Fibroblast of the aortic adventitia (primary cell): ENCODE measurements at regions not wholly inside any gene's neighbourhood (a gene's known extent, or its start where the extent isn't known, plus 50 kb on each side); places are given as distances from the start of the nearest gene placed in this dataset.
A peak's percentile ranks its signal among the peaks of the same experiment; 100 is the strongest.

Source experiments
- DNase-seq: peaks from one replicate; pipeline ENCODE4 v3.0.0-alpha.2; 2010; ENCODE audit warnings: low read depth
- H3K4me3 ChIP-seq: 2 replicates; pipeline ENCODE4 v1.5.1; 2011; ENCODE audit warnings: low read depth, mild to moderate bottlenecking, control low read depth, low read length, moderate library complexity
- TF ChIP-seq, protein P1 (sequence below): IDR thresholded peaks from 2 replicates; pipeline ENCODE4 v1.5.1; 2011; ENCODE audit warnings: mild to moderate bottlenecking, low read length, control low read depth, inconsistent platforms; ENCODE audit not compliant: insufficient read depth

DNA sequence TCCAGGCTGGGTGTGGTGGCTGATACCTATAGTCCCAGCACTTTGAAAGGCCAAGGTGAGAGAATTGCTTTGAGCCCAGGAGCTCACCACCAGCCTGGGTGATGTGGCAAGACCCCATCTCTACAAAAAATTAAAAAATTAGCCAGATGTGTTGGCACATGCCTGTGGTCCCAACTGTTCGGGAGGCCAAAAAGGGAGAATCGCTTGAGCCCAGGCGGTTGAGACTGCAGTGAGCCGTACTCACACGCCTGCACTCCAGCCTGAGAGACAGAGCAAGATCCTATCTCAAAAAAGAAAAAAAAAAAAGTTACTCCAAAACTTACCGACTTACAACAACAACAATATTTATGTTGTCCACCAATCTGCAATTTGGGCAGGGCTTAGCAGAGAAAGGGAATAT is 178.0 kb upstream of the FN1 start:
- TF ChIP-seq, protein P1, sequence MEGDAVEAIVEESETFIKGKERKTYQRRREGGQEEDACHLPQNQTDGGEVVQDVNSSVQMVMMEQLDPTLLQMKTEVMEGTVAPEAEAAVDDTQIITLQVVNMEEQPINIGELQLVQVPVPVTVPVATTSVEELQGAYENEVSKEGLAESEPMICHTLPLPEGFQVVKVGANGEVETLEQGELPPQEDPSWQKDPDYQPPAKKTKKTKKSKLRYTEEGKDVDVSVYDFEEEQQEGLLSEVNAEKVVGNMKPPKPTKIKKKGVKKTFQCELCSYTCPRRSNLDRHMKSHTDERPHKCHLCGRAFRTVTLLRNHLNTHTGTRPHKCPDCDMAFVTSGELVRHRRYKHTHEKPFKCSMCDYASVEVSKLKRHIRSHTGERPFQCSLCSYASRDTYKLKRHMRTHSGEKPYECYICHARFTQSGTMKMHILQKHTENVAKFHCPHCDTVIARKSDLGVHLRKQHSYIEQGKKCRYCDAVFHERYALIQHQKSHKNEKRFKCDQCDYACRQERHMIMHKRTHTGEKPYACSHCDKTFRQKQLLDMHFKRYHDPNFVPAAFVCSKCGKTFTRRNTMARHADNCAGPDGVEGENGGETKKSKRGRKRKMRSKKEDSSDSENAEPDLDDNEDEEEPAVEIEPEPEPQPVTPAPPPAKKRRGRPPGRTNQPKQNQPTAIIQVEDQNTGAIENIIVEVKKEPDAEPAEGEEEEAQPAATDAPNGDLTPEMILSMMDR: no peak
- no peak for DNase-seq
- H3K4me3 ChIP-seq: no peak overlapping the region

DNA sequence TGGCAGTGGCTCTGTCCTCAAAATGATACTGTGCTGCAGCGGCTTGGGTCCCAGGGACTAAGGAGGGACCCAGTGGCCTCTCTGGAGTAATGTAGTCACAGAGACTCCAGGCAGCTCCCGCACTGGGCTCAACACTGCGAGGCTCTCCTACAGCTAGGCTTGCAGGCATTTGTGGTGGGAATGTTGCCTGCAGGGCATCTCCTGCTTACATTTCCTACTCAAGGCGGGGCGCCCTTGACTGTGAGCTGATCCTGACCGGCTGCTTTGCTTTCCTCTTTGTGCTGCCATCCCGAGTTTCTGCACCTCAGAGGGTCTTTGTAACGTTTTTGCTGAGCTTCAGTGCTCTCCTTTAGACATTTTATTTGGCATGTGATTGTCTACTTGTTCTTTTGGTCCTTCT is 177.4 kb upstream of the FN1 start:
- DNase-seq: no peak
- no peak overlapping the region for H3K4me3 ChIP-seq
- TF ChIP-seq, protein P1: no peak

DNA sequence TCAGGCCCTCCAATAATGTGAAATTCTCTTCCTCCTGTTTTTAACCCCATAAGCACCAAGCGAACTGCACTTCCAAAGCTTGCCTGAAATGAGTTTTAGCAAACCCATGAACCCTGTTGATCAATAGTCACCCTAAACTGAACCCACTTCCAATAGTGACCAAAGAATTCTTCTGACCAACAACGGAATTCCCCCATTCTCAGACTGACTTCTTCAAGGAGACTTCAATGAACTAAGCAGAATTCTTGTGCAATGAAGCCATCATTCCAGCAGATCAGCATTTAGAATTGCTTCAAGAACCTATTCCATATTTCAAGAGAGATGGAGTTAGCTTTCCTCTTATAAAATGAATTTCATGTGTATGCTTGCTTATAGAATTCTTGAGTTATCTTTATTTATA is 176.9 kb upstream of the FN1 start:
- no peak overlapping the region for H3K4me3 ChIP-seq
- TF ChIP-seq, protein P1: no peak
- peak; percentile 79 for DNase-seq

DNA sequence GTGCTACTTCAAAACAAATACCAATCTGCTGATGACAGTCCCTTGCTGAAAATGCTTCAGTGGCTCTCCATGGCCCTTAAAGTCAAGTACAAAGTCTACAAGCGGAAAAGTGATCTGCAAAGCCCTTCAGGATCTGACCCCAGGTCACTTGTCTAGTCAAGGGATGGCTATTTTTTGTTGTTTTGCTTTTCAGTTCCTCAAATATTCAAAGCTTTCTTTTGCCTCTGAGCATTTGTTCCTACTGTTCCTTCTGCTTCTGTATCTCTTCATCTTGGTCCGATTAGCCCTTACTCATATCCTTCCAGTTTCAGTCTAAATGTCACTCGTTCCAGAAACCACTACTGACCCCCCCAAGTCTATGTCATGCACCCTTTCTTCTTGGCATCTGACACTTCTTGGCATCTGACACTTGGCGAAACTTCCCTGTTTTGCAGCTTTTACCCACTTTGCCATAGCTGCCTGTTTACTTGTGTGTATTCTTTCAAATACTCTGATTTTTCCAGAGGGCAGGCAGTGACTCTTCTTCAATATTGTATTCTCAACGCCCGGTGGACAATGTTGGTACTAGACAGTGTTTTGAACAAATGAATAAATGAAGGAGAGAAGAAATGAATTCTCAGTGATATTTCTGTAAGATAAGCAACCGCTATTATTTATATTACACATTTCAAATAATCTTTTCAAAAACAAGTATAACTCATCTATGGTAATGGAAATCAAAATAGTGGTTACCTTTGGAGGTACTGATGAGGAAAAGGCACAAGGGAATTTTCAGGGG is 175.9 kb upstream of the FN1 start:
- TF ChIP-seq, protein P1: no peak
- no peak for DNase-seq
- H3K4me3 ChIP-seq: no peak overlapping the region

DNA sequence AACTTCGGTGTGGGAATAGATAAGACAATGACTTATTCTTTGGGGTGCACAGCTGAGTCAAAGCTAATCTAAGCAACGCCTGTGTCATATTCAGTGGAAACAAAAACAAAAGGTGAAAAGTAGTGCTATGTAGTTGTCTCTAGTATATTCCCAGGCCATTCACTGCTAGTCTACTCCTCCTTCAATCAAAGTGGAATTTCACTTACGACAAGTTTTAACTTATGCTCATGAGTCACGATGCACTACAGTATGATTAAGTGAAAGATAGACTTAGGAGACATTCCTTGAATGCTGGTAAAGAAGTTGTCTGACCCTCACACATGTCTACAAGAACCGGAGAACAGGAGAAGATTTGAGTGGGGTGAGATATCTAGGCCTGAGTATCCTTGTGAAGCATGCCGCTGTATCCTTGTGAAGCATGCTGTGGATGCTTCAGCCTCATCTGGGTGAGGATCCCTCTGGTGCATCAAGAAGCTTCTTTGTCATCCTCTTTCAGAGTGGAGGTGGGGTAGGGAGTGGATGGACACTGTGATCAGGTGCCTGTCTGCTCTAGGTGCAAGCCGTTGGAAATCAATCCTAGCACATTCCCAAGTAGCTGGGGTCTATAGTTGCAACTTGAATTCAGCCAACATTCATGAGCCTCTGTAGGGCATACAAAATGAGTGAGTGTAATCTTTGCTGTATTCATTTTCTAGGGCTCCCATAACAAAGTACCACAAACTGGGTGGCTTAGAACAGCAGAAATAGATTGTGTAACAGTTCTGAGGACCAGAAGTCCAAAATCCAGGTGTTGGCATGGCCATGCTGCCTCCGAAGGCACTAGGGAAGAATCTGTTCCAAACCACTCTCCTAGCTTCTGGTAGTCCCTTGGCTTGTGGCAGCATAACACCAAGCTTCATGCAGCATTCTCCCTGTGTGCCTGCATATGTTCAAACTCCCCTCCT is 173.5 kb upstream of the FN1 start:
- H3K4me3 ChIP-seq: no peak overlapping the region
- TF ChIP-seq, protein P1: no peak
- DNase-seq: peak; percentile 45

DNA sequence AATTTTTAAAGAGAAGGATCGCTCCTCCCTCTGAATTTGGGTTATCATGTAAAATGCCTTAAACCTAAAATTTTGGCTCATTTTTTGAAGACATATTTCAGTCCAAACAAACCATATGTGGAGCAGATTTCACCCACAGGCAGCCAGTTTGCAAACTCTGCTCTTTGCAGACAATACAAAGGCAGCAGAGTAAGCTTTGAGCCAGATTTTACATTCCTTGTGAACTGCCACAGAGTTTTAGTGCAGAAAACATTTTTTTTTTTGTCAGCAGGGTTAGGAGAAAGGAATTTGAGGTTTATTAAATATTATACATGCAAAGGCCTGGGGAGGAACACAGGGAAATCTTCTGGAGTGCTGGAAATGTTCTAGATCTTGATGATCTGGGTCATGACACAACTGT is 171.9 kb upstream of the FN1 start:
- H3K4me3 ChIP-seq: no peak overlapping the region
- peak; percentile 87 for DNase-seq
- TF ChIP-seq, protein P1: no peak
